HepG2 (cell line): ENCODE measurements at regions not wholly inside any gene's neighbourhood (a gene's known extent, or its start where the extent isn't known, plus 50 kb on each side); places are given as distances from the start of the nearest gene placed in this dataset.
"Not testable (repeated sequence)": the region's sequence is repeated elsewhere in the genome, so short reads cannot be mapped to it uniquely, and the experiment has no call there.

Experiments
- ATAC-seq: fragments of 200-7000 bp; cut with Tn5 transposase; 3 replicates; pipeline ENCODE4 v1.9.1; 2020; ENCODE audit warnings: mild to moderate bottlenecking, moderate library complexity
- BruUV-seq: library from RNA; stranded (reverse); fragments of 400-500 nt; replicated peaks from 2 replicates; lab custom pipeline; 2021; lab: Mats Ljungman, UMichigan
- CTCF ChIA-PET: fragments of 300-600 bp; formaldehyde crosslinking; extraction: SDS; loops from one replicate; lab custom pipeline; 2021; ENCODE audit warnings: low total read pairs, inconsistent platforms, low intra/inter-chr PET ratio; lab: Yijun Ruan, JAX
- POLR2A ChIA-PET: fragments of 350-600 bp; sonication (Branson Sonifier 250); formaldehyde crosslinking; loops from one replicate; lab custom pipeline; 2020; ENCODE audit warnings: antibody characterized with exemption, inconsistent platforms; lab: Yijun Ruan, JAX
- DNase-seq: peaks from one replicate; pipeline ENCODE4 v3.0.0-alpha.2; 2015; ENCODE audit warnings: low spot score
- FAIRE-seq: peaks from 3 replicates; lab custom pipeline; 2011; peaks lifted over from hg19 to GRCh38; lab: Jason Lieb, UNC
- H2AFZ ChIP-seq: one replicate; pipeline ENCODE4 v1.6.1; 2011; ENCODE audit warnings: low read length, inconsistent platforms
- H3K27ac ChIP-seq: fragments of 300-600 bp; 3 replicates; pipeline ENCODE4 v1.8.0; 2011; ENCODE audit warnings: mixed run types, mild to moderate bottlenecking, mixed read lengths, low read length, inconsistent platforms; ENCODE audit not compliant: insufficient read depth; ENCODE audit errors: extremely low read length
- H3K27me3 ChIP-seq, 2 experiments: fragments of 200-600 bp in 1 of 2; 2 replicates in 1 of 2; 3 replicates in 1 of 2; pipeline versions ENCODE4 v1.6.0 to v1.8.0; 2011; ENCODE audit warnings: low read length in 2 of 2, mild to moderate bottlenecking in 2 of 2, moderate library complexity in 2 of 2, inconsistent platforms in 1 of 2; ENCODE audit not compliant: insufficient read depth in 2 of 2, control insufficient read depth in 1 of 2
- H3K36me3 ChIP-seq, 2 experiments: fragments of 200-600 bp in 1 of 2; replicated peaks in 1 of 2; 2 replicates in 1 of 2; 3 replicates in 1 of 2; pipeline versions ENCODE4 v1.5.1 to v1.8.0; 2011; ENCODE audit warnings: low read length in 2 of 2, inconsistent platforms in 1 of 2; ENCODE audit not compliant: insufficient read depth in 2 of 2, control insufficient read depth in 1 of 2
- H3K4me1 ChIP-seq: 2 replicates; pipeline ENCODE4 v1.5.1; 2012; ENCODE audit warnings: low read length, inconsistent platforms; ENCODE audit not compliant: insufficient read depth
- H3K4me2 ChIP-seq: 2 replicates; pipeline ENCODE4 v1.6.0; 2011; ENCODE audit warnings: low read depth, low read length, inconsistent platforms
- H3K4me3 ChIP-seq, 3 experiments: fragments of 200-600 bp in 1 of 3; sonication (generic), shearing (Covaris generic) in 1 of 3; replicated peaks in 1 of 3; 2 replicates each; pipeline ENCODE4 v1.5.1; 2011 to 2016; ENCODE audit warnings: low read length in 3 of 3, inconsistent platforms in 2 of 3, low read depth in 2 of 3, mild to moderate bottlenecking in 2 of 3, control low read depth in 1 of 3, mixed read lengths in 1 of 3; ENCODE audit not compliant: insufficient read depth in 1 of 3
- H3K79me2 ChIP-seq: one replicate; pipeline ENCODE4 v1.6.1; 2011; ENCODE audit warnings: low read length, inconsistent platforms; ENCODE audit not compliant: insufficient read depth
- H3K9ac ChIP-seq: 2 replicates; pipeline ENCODE4 v1.6.0; 2011; ENCODE audit warnings: mild to moderate bottlenecking, low read depth, low read length, inconsistent platforms; ENCODE audit not compliant: insufficient read depth
- H3K9me3 ChIP-seq: 2 replicates; pipeline ENCODE4 v1.5.1; 2012; ENCODE audit warnings: mild to moderate bottlenecking, low read length
- H4K20me1 ChIP-seq: 2 replicates; pipeline ENCODE4 v1.6.0; 2011; ENCODE audit warnings: inconsistent platforms, mild to moderate bottlenecking, low read length, moderate library complexity; ENCODE audit not compliant: insufficient read depth
- ATF7 ChIP-seq, 2 experiments: fragments of 450-650 bp in 1 of 2; sonication (generic) in 1 of 2; formaldehyde crosslinking in 1 of 2; IDR thresholded peaks; 2 replicates each; pipeline versions ENCODE4 v1.4.0 to v1.6.1; 2016 to 2020; ENCODE audit warnings: antibody characterized with exemption in 1 of 2, mild to moderate bottlenecking in 1 of 2, missing genetic modification reagents in 1 of 2
- KDM6A ChIP-seq: IDR thresholded peaks from 2 replicates; pipeline ENCODE4 v1.6.1; 2016; ENCODE audit warnings: low read depth
- ZNF24 ChIP-seq: fragments of 450-650 bp; IDR thresholded peaks from 2 replicates; pipeline ENCODE4 v1.6.1; 2017; ENCODE audit warnings: antibody characterized with exemption, mild to moderate bottlenecking
- ZNF292 ChIP-seq: sonication (generic); formaldehyde crosslinking; IDR thresholded peaks from 2 replicates; pipeline ENCODE4 v1.8.1; 2022; ENCODE audit warnings: mild to moderate bottlenecking, low read depth, missing genetic modification reagents, borderline replicate concordance
- ZNF737 ChIP-seq: sonication (generic); formaldehyde crosslinking; IDR thresholded peaks from 2 replicates; pipeline ENCODE4 v1.5.0; 2020; ENCODE audit warnings: missing genetic modification reagents, mild to moderate bottlenecking, borderline replicate concordance
- ZNF781 ChIP-seq: sonication (generic); formaldehyde crosslinking; IDR thresholded peaks from 2 replicates; pipeline ENCODE4 v1.5.1; 2020; ENCODE audit warnings: borderline replicate concordance, mild to moderate bottlenecking, missing genetic modification reagents; ENCODE audit errors: not compliant biosample characterization
- WGBS: methylation state at CpG from one replicate; pipeline ENCODE4 v1.1.6; 2017; ENCODE audit warnings: low lambda C conversion rate; 5-methylcytosine and 5-hydroxymethylcytosine counted together
- in situ Hi-C: cut with HindIII; loops from 2 replicates; pipeline ENCODE4 v1.10.0; 2017; ENCODE audit warnings: low pct_unique_long_range_greater_than_20kb; ENCODE audit not compliant: extremely low pct_ligation_motif_present
- intact Hi-C: fragments of 100-400 bp; cut with micrococcal nuclease; formaldehyde crosslinking; loops from one replicate; pipeline ENCODE4 v1.10.0; 2022; ENCODE audit not compliant: unreplicated experiment
- TF ChIP-seq, protein P1 (sequence below): sonication (generic); formaldehyde crosslinking; IDR thresholded peaks from 2 replicates; pipeline ENCODE4 v1.4.0; 2020; ENCODE audit warnings: missing genetic modification reagents
- TF ChIP-seq, protein P2 (sequence below): sonication (generic); formaldehyde crosslinking; IDR thresholded peaks from 2 replicates; pipeline ENCODE4 v1.4.0; 2020; ENCODE audit warnings: mild to moderate bottlenecking, low read depth, missing genetic modification reagents

DNA sequence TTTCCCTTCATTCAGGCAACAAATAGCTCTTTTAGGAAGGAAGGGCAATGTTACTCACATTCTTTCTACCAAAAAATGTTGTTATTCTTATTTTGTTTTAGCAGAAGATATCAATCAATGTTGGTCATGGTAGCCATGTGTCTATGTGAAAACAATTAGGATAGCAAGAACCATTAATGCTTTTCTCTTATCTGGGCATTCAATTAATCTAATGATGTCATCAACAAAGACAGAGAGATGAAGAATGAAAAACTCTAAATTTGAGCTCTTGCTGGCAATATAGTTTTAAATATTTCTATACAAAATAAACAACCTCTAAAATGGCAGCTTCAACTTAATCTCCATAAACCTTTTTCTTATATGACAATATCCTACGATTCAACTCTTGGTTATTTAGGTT, 353.7 kb upstream of the ANKRD30A start:
- CTCF ChIA-PET = no interaction called here
- H3K79me2 ChIP-seq = no peaks in the 10 kb centered on the region
- H3K9me3 ChIP-seq = no peaks in the 10 kb centered on the region
- intact Hi-C loops (no loop called here), in situ Hi-C loops (no loop called here)
- no peak overlapping the region for H3K4me3 ChIP-seq
- DNase-seq = no peak
- 0% methylated on average over 1 of the region's 1 CpG for WGBS
- no peak overlapping the region for H3K9ac ChIP-seq
- no peaks in the 10 kb centered on the region for H3K27me3 ChIP-seq
- TF ChIP-seq ATF7 (IDR thresholded peaks at IDR 0.05) (peak; percentile 82), ATF7 (CRISPR knock-in tag; IDR thresholded peaks at IDR 0.05) (no peak), ZNF292 (no peak), ZNF781 (CRISPR knock-in tag) (no peak), ZNF24 (no peak), KDM6A (no peak), ZNF737 (no peak)
- TF ChIP-seq, protein P1, sequence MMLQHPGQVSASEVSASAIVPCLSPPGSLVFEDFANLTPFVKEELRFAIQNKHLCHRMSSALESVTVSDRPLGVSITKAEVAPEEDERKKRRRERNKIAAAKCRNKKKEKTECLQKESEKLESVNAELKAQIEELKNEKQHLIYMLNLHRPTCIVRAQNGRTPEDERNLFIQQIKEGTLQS (CRISPR knock-in tag) = no peak
- TF ChIP-seq, protein P2, sequence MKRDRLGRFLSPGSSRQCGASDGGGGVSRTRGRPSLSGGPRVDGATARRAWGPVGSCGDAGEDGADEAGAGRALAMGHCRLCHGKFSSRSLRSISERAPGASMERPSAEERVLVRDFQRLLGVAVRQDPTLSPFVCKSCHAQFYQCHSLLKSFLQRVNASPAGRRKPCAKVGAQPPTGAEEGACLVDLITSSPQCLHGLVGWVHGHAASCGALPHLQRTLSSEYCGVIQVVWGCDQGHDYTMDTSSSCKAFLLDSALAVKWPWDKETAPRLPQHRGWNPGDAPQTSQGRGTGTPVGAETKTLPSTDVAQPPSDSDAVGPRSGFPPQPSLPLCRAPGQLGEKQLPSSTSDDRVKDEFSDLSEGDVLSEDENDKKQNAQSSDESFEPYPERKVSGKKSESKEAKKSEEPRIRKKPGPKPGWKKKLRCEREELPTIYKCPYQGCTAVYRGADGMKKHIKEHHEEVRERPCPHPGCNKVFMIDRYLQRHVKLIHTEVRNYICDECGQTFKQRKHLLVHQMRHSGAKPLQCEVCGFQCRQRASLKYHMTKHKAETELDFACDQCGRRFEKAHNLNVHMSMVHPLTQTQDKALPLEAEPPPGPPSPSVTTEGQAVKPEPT (CRISPR knock-in tag) = no peak
- H3K4me1 ChIP-seq = no peaks in the 10 kb centered on the region
- H4K20me1 ChIP-seq = no peaks in the 10 kb centered on the region
- POLR2A ChIA-PET = no interaction called here
- no peak for FAIRE-seq
- no peak overlapping the region for H2AFZ ChIP-seq
- no peaks in the 10 kb centered on the region for H3K36me3 ChIP-seq
- BruUV-seq = no TSS peak
- H3K27ac ChIP-seq = no peak overlapping the region
- no peak overlapping the region for H3K4me2 ChIP-seq
- no peak for ATAC-seq

DNA sequence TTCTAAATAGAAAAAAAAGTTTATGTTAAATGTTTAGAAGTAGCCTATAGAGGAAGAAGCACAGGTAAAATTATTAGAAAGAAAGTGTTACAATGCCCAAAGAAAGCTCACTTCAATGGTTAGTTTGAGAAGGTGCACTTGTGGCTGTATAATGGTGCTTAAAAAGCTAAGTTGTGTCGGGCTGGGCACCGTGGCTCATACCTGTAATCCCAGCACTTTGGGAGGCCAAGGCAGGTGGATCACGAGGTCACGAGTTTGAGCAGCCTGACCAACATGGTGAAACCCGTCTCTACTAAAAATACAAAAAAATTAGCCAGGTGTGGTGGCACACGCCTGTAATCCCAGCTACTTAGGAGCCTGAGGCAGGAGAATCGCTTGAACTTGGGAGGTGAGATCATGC, 355.7 kb upstream of the ANKRD30A start:
- H3K4me2 ChIP-seq, H4K20me1 ChIP-seq, POLR2A ChIA-PET, H3K4me1 ChIP-seq, H3K27me3 ChIP-seq, BruUV-seq, in situ Hi-C loops, intact Hi-C loops, FAIRE-seq, H3K79me2 ChIP-seq, H3K9ac ChIP-seq, H3K27ac ChIP-seq, H2AFZ ChIP-seq, ATAC-seq, H3K9me3 ChIP-seq, DNase-seq, CTCF ChIA-PET, H3K4me3 ChIP-seq, H3K36me3 ChIP-seq: not testable (repeated sequence)
- WGBS = 7% methylated on average over 7 of the region's 7 CpGs
